ENCODE measurements at regions not wholly inside any gene's neighbourhood (a gene's known extent, or its start where the extent isn't known, plus 50 kb on each side); places are given as distances from the start of the nearest gene placed in this dataset.

- WGBS, 2 donors, result 86 to 90% methylated on average over 6 of the region's 6 CpGs
- Histone ChIP-seq H3K9me3 (no peaks in the 10 kb centered on the region), H3K27ac (no peak overlapping the region), H3K4me3 (no peak overlapping the region), H3K27me3 (no peaks in the 10 kb centered on the region), H3K4me1 (no peaks in the 10 kb centered on the region), H3K36me3 (no peaks in the 10 kb centered on the region)
- DNase-seq, result no peak
- intact Hi-C loops (cut with DNase I), result no loop called here
- TF ChIP-seq CTCF (IDR thresholded peaks at IDR 0.05) (no peak), POLR2A (IDR thresholded peaks at IDR 0.05) (no peak)
These were observed 1157.2 kb upstream of the ADGRL4 start for GRCh38 chr1:80163686-80164085.

- no peak for TF ChIP-seq CTCF (IDR thresholded peaks at IDR 0.05)
- TF ChIP-seq POLR2A (IDR thresholded peaks at IDR 0.05), result no peak
- Histone ChIP-seq H3K4me1 (no peaks in the 10 kb centered on the region), H3K4me3 (no peak overlapping the region), H3K27ac (no peak overlapping the region), H3K9me3 (no peaks in the 10 kb centered on the region), H3K36me3 (no peaks in the 10 kb centered on the region), H3K27me3 (no peaks in the 10 kb centered on the region)
- WGBS, 2 donors, result 82 to 83% methylated on average over 2 of the region's 2 CpGs
- no peak for DNase-seq
- intact Hi-C loops (cut with DNase I), result no loop called here
These were observed 1152.2 kb upstream of the ADGRL4 start for GRCh38 chr1:80158771-80159170.

GRCh38 chr1:80158266-80158665, 1151.7 kb upstream of the ADGRL4 start:
- H3K9me3 ChIP-seq, result no peaks in the 10 kb centered on the region
- H3K27me3 ChIP-seq, result no peaks in the 10 kb centered on the region
- intact Hi-C loops (cut with DNase I), result no loop called here
- no peaks in the 10 kb centered on the region for H3K4me1 ChIP-seq
- DNase-seq, result no peak
- WGBS, 2 donors, result 75 to 80% methylated on average over 4 of the region's 4 CpGs
- TF ChIP-seq POLR2A (IDR thresholded peaks at IDR 0.05) (no peak), CTCF (IDR thresholded peaks at IDR 0.05) (no peak)
- no peak overlapping the region for H3K27ac ChIP-seq
- H3K36me3 ChIP-seq, result no peaks in the 10 kb centered on the region
- H3K4me3 ChIP-seq, result no peak overlapping the region

- no peaks in the 10 kb centered on the region for H3K9me3 ChIP-seq
- no peak overlapping the region for H3K27ac ChIP-seq
- no peak overlapping the region for H3K4me3 ChIP-seq
- intact Hi-C loops (cut with DNase I), result no loop called here
- TF ChIP-seq CTCF (IDR thresholded peaks at IDR 0.05) (no peak), POLR2A (IDR thresholded peaks at IDR 0.05) (no peak)
- H3K36me3 ChIP-seq, result no peaks in the 10 kb centered on the region
- H3K27me3 ChIP-seq, result no peaks in the 10 kb centered on the region
- WGBS, 2 donors, result 24 to 26% methylated on average over 2 of the region's 2 CpGs
- no peaks in the 10 kb centered on the region for H3K4me1 ChIP-seq
- DNase-seq, result no peak
These were observed 1148.8 kb upstream of the ADGRL4 start for GRCh38 chr1:80155371-80155770.

GRCh38 chr1:80154176-80154575, 1147.6 kb upstream of the ADGRL4 start:
- intact Hi-C loops (cut with DNase I), result no loop called here
- no peak for TF ChIP-seq POLR2A (IDR thresholded peaks at IDR 0.05)
- TF ChIP-seq CTCF (IDR thresholded peaks at IDR 0.05), result no peak
- H3K27ac ChIP-seq, result no peak overlapping the region
- no peaks in the 10 kb centered on the region for H3K27me3 ChIP-seq
- WGBS, 2 donors, result 56 to 88% methylated on average over 2 to 4 of the region's 5 CpGs
- H3K4me3 ChIP-seq, result no peak overlapping the region
- H3K4me1 ChIP-seq, result no peaks in the 10 kb centered on the region
- no peaks in the 10 kb centered on the region for H3K36me3 ChIP-seq
- no peak for DNase-seq
- H3K9me3 ChIP-seq, result no peaks in the 10 kb centered on the region
